ENCODE measurements at regions not wholly inside any gene's neighbourhood (a gene's known extent, or its start where the extent isn't known, plus 50 kb on each side); places are given as distances from the start of the nearest gene placed in this dataset.

DNA sequence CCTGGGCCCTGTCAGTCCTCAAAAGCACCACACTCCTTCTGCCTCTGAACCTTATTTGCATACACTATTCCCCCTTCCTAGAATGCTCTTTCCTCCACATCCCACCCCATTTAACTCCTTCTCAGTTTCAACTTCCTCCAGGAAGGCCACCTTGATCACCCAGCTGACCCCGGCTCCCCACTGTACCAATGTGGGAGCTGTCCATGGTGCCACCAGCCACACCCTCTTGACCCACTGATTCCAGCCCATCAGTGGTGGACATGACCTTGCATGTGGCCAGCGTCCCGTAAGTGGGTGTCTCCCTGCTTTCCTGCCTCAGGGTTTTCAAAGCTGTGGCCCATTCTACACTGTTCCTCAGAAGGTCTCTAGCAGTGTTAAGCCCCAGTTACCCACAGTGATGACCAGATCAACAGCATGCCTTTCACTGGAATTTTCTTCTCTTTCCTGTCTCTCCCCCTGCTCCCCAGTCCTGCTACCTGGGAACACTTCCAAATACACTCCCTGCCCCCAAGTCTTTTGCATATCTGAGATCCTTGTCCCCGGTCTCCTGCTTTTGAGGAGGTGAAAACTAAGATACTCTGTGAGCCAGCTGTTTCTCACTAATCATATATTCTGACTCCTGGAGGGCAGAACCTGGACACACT, 346.6 kb downstream of the MN1 start:
- 74% methylated on average over 4 of the region's 4 CpGs for WGBS
- Histone ChIP-seq H3K27ac (no peak overlapping the region), H3K27me3 (no peaks in the 10 kb centered on the region), H3K4me1 (no peaks in the 10 kb centered on the region), H3K9me3 (no peaks in the 10 kb centered on the region), H3K36me3 (no peaks in the 10 kb centered on the region), H3K4me3 (no peak overlapping the region)
- no peak for DNase-seq (ENCODE audit: low spot score in 2 of 2)
- no peak for TF ChIP-seq POLR2AphosphoS5 (IDR thresholded peaks at IDR 0.05)

DNA sequence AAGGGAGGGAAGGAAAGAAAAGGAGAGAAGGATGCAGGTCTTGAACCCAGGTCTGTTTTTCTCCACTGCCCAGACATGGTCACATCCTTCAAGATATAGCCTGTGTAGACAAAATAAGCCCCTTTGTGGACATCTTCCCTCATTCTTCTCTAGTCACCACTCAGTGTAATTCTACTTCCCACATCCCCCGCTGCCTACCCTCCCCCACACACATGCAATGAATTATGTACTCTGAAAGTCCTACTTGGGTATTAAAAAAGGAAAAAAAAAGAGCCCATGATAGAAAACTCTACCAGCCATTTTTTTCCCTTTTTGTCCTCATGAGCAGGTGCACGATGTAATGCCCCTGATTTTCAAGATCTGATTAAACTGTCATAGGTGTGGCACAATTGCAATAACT, 346.0 kb downstream of the MN1 start:
- no peaks in the 10 kb centered on the region for H3K9me3 ChIP-seq
- no peak overlapping the region for H3K4me3 ChIP-seq
- H3K4me1 ChIP-seq: peaks cover 3% of the 10 kb centered on the region
- TF ChIP-seq POLR2A (IDR thresholded peaks at IDR 0.05): no peak
- TF ChIP-seq CTCF (IDR thresholded peaks at IDR 0.05): no peak
- TF ChIP-seq POLR2AphosphoS5 (IDR thresholded peaks at IDR 0.05): no peak
- TF ChIP-seq EP300 (IDR thresholded peaks at IDR 0.05): no peak
- no peaks in the 10 kb centered on the region for H3K36me3 ChIP-seq
- no peak for DNase-seq (ENCODE audit: low spot score in 2 of 2)
- H3K27me3 ChIP-seq: no peaks in the 10 kb centered on the region
- no peak overlapping the region for H3K27ac ChIP-seq
- WGBS: 63% methylated on average over 2 of the region's 2 CpGs

GRCh38 chr22:27456696-27457503, 344.7 kb downstream of the MN1 start:
- no peak overlapping the region for H3K27ac ChIP-seq
- no peak overlapping the region for H3K4me3 ChIP-seq
- H3K4me1 ChIP-seq: peaks cover 4% of the 10 kb centered on the region
- H3K9me3 ChIP-seq: no peaks in the 10 kb centered on the region
- TF ChIP-seq CTCF (IDR thresholded peaks at IDR 0.05): no peak
- no peak for TF ChIP-seq POLR2A (IDR thresholded peaks at IDR 0.05)
- no peak for TF ChIP-seq EP300 (IDR thresholded peaks at IDR 0.05)
- no peak for TF ChIP-seq POLR2AphosphoS5 (IDR thresholded peaks at IDR 0.05)
- no peak for DNase-seq (ENCODE audit: low spot score in 2 of 2)
- no peaks in the 10 kb centered on the region for H3K27me3 ChIP-seq
- H3K36me3 ChIP-seq: no peaks in the 10 kb centered on the region
- WGBS: 79% methylated on average over 10 of the region's 10 CpGs

GRCh38 chr22:27459999-27460398, 341.6 kb downstream of the MN1 start:
- Histone ChIP-seq H3K4me1 (peaks cover 9% of the 10 kb centered on the region), H3K27me3 (no peaks in the 10 kb centered on the region), H3K4me3 (no peak overlapping the region), H3K36me3 (no peaks in the 10 kb centered on the region), H3K9me3 (no peaks in the 10 kb centered on the region), H3K27ac (no peak overlapping the region)
- no peak for DNase-seq (ENCODE audit: low spot score in 2 of 2)
- 52% methylated on average over 3 of the region's 3 CpGs for WGBS
- TF ChIP-seq EP300 (IDR thresholded peaks at IDR 0.05) (no peak), CTCF (IDR thresholded peaks at IDR 0.05) (no peak), POLR2A (IDR thresholded peaks at IDR 0.05) (no peak), POLR2AphosphoS5 (IDR thresholded peaks at IDR 0.05) (no peak)

DNA sequence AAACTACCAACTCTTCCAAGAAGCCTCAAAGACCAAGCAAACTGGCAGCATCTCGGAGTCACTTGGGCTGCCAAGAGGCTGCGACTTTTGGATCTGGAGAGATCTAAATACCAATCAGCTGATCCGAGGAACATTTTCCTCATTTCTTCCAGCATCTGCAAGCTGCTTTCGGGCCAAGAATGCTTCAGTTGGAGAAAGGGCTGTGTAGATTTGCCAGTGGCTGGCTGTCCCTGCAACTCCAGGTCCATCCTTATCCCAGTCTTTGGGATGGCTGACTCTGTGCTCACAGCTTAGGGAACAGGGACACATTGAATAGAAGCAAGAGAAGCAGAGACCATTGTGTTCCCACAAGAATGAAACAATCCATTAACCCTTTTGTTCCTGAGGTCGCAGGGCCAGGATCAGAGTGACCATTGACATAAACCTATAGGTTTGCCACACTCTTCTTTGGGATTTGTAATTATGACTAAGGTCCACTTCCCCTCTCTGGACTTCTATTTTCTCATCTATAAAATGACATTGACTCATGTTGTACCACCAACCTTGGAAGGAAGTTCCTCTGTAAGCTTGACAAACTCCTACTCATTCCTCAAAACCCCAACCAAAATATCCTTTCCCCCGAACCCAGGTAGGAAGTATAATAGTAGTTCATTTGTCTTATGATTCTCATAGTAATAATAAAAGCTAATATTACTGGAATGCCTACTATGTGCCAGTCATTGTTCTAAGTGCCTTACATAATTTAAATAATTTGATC, 340.8 kb downstream of the MN1 start:
- TF ChIP-seq EP300 (IDR thresholded peaks at IDR 0.05): no peak
- no peak for TF ChIP-seq POLR2A (IDR thresholded peaks at IDR 0.05)
- no peak for TF ChIP-seq CTCF (IDR thresholded peaks at IDR 0.05)
- no peak for TF ChIP-seq POLR2AphosphoS5 (IDR thresholded peaks at IDR 0.05)
- peaks cover 9% of the 10 kb centered on the region for H3K4me1 ChIP-seq
- H3K9me3 ChIP-seq: no peaks in the 10 kb centered on the region
- H3K27ac ChIP-seq: peak overlapping the region; percentile 43
- H3K27me3 ChIP-seq: no peaks in the 10 kb centered on the region
- 34% methylated on average over 6 of the region's 6 CpGs for WGBS
- peak in 1 of 2 donors; percentile 71 for DNase-seq (ENCODE audit: low spot score in 2 of 2)
- H3K4me3 ChIP-seq: no peak overlapping the region
- H3K36me3 ChIP-seq: no peaks in the 10 kb centered on the region

All from suprapubic skin (tissue), 4 donors.